Endothelial cell of umbilical vein (primary cell): ENCODE measurements at regions not wholly inside any gene's neighbourhood (a gene's known extent, or its start where the extent isn't known, plus 50 kb on each side); places are given as distances from the start of the nearest gene placed in this dataset.

ENCODE experiments used
- BruUV-seq: library from RNA; stranded (reverse); fragments of 400-500 nt; replicated peaks from 2 replicates; lab custom pipeline; 2021; lab: Mats Ljungman, UMichigan
- CTCF ChIA-PET: fragments of 300-600, 350-600 bp; sonication (Branson Sonifier 250); formaldehyde crosslinking; loops from one replicate; lab custom pipeline; 2021; ENCODE audit warnings: antibody characterized with exemption, inconsistent platforms; lab: Charles Lee
- POLR2A ChIA-PET: fragments of 300-600, 350-600 bp; sonication (Branson Sonifier 250); formaldehyde crosslinking; loops from one replicate; lab custom pipeline; 2021; ENCODE audit warnings: antibody characterized with exemption, inconsistent platforms; lab: Charles Lee
- DNase-seq: peaks from one replicate; pipeline ENCODE4 v3.0.0-alpha.2; 2011; ENCODE audit warnings: low read depth, low spot score
- FAIRE-seq: peaks from 2 replicates; lab custom pipeline; 2011; peaks lifted over from hg19 to GRCh38; lab: Jason Lieb, UNC
- H2AFZ ChIP-seq: 2 replicates; pipeline ENCODE4 v1.6.0; 2012; ENCODE audit warnings: low read depth, low read length, control low read depth, inconsistent platforms
- H3K27ac ChIP-seq: 2 replicates; pipeline ENCODE4 v1.5.1; 2011; ENCODE audit warnings: low read depth, mild to moderate bottlenecking, control low read depth, low read length, moderate library complexity; ENCODE audit not compliant: insufficient read depth
- H3K27me3 ChIP-seq, 2 experiments: 2 replicates each; pipeline versions ENCODE4 v1.6.0 to v1.6.1; 2011; ENCODE audit warnings: low read length in 2 of 2, mixed read lengths in 1 of 2; ENCODE audit not compliant: control insufficient read depth in 2 of 2, insufficient read depth in 2 of 2
- H3K36me3 ChIP-seq, 2 experiments: 2 replicates in 1 of 2; 3 replicates in 1 of 2; pipeline ENCODE4 v1.5.1; 2011; ENCODE audit warnings: low read length in 2 of 2, mild to moderate bottlenecking in 1 of 2, moderate library complexity in 1 of 2; ENCODE audit not compliant: control insufficient read depth in 2 of 2, insufficient read depth in 2 of 2; ENCODE audit errors: extremely low read depth in 1 of 2
- H3K4me1 ChIP-seq: 3 replicates; pipeline ENCODE4 v1.5.1; 2011; ENCODE audit warnings: mild to moderate bottlenecking, low read length; ENCODE audit not compliant: control insufficient read depth, insufficient read depth; ENCODE audit errors: extremely low read depth
- H3K4me2 ChIP-seq: 2 replicates; pipeline ENCODE4 v1.6.1; 2011; ENCODE audit warnings: low read length, control low read depth, mixed read lengths; ENCODE audit not compliant: insufficient read depth
- H3K4me3 ChIP-seq, 3 experiments: fragments of 200-600 bp in 1 of 3; sonication (generic), shearing (Covaris generic) in 1 of 3; replicated peaks in 1 of 3; 2 replicates each; pipeline ENCODE4 v1.5.1; 2011 to 2016; ENCODE audit warnings: control low read depth in 3 of 3, low read length in 3 of 3, mild to moderate bottlenecking in 2 of 3, inconsistent platforms in 1 of 3, low read depth in 1 of 3, moderate library complexity in 1 of 3; ENCODE audit not compliant: insufficient read depth in 1 of 3
- H3K79me2 ChIP-seq: 2 replicates; pipeline ENCODE4 v1.6.0; 2012; ENCODE audit warnings: low read length, inconsistent platforms; ENCODE audit not compliant: control insufficient read depth, insufficient read depth
- H3K9ac ChIP-seq: replicated peaks from 2 replicates; pipeline ENCODE3; 2011; ENCODE audit warnings: low read length, control low read depth; ENCODE audit not compliant: insufficient read depth; ENCODE audit errors: extremely low read depth
- H3K9me1 ChIP-seq: replicated peaks from 3 replicates; pipeline ENCODE4 v1.6.0; 2011; ENCODE audit warnings: mild to moderate bottlenecking, low read length; ENCODE audit not compliant: control insufficient read depth, insufficient read depth; ENCODE audit errors: extremely low read depth
- H3K9me3 ChIP-seq: replicated peaks from 2 replicates; pipeline ENCODE4 v1.5.1; 2012; ENCODE audit warnings: low read length, inconsistent platforms; ENCODE audit not compliant: control insufficient read depth, insufficient read depth
- H4K20me1 ChIP-seq: replicated peaks from 2 replicates; pipeline ENCODE3; 2011; ENCODE audit warnings: mild to moderate bottlenecking, low read length; ENCODE audit not compliant: control insufficient read depth, insufficient read depth; ENCODE audit errors: extremely low read depth
- EZH2 ChIP-seq: IDR thresholded peaks from 2 replicates; pipeline ENCODE4 v1.6.1; 2012; ENCODE audit warnings: borderline replicate concordance, low read depth, mild to moderate bottlenecking, moderate library complexity, low read length, inconsistent platforms; ENCODE audit not compliant: severe bottlenecking
- FOS ChIP-seq: IDR thresholded peaks from 2 replicates; pipeline ENCODE4 v1.6.1; 2011; ENCODE audit warnings: mild to moderate bottlenecking, low read length, moderate library complexity, borderline replicate concordance; ENCODE audit not compliant: insufficient read depth
- GATA2 ChIP-seq: IDR thresholded peaks from 2 replicates; pipeline ENCODE4 v1.7.0; 2011; ENCODE audit warnings: low read depth, mild to moderate bottlenecking, moderate library complexity, mixed read lengths, low read length; ENCODE audit not compliant: insufficient read length, insufficient read depth
- JUN ChIP-seq: IDR thresholded peaks from 2 replicates; pipeline ENCODE4 v1.6.1; 2011; ENCODE audit warnings: borderline replicate concordance, low read depth; ENCODE audit not compliant: insufficient read length, insufficient read depth
- MYC ChIP-seq: IDR thresholded peaks from one replicate; pipeline ENCODE4 v1.6.1; 2011; ENCODE audit warnings: mild to moderate bottlenecking, low read depth, low read length
- POLR2A ChIP-seq: IDR thresholded peaks from 2 replicates; pipeline ENCODE4 v1.6.1; 2012; ENCODE audit warnings: low read depth, mild to moderate bottlenecking, control low read depth, low read length
- POLR2AphosphoS5 ChIP-seq: IDR thresholded peaks from 2 replicates; pipeline ENCODE4 v1.6.1; 2012; ENCODE audit warnings: low read depth, mild to moderate bottlenecking, control low read depth, low read length, moderate library complexity; ENCODE audit not compliant: insufficient read depth
- dilution Hi-C: fragments of 300-500 bp; cut with MboI; formaldehyde crosslinking; loops from one replicate; pipeline ENCODE4 v1.15.0; 2019; ENCODE audit warnings: low sequenced_read_pairs; ENCODE audit not compliant: extremely low pct_ligation_motif_present
- intact Hi-C: fragments of 100-400 bp; cut with micrococcal nuclease; formaldehyde crosslinking; loops from one replicate; pipeline ENCODE4 v1.10.0; 2022
- TF ChIP-seq, protein P1 (sequence below), 2 donors: IDR thresholded peaks; 1 replicate in 1 of 2; 2 replicates in 1 of 2; pipeline ENCODE4 v1.5.1; 2011; ENCODE audit warnings: low read length in 2 of 2, mild to moderate bottlenecking in 2 of 2, moderate library complexity in 2 of 2, control low read depth in 1 of 2, inconsistent platforms in 1 of 2, low read depth in 1 of 2; ENCODE audit not compliant: insufficient read depth in 1 of 2; ENCODE audit errors: extremely low read depth in 1 of 2
- TF ChIP-seq, protein P2 (sequence below): IDR thresholded peaks from 2 replicates; pipeline ENCODE4 v1.6.1; 2011; ENCODE audit not compliant: insufficient read depth, insufficient read length

DNA sequence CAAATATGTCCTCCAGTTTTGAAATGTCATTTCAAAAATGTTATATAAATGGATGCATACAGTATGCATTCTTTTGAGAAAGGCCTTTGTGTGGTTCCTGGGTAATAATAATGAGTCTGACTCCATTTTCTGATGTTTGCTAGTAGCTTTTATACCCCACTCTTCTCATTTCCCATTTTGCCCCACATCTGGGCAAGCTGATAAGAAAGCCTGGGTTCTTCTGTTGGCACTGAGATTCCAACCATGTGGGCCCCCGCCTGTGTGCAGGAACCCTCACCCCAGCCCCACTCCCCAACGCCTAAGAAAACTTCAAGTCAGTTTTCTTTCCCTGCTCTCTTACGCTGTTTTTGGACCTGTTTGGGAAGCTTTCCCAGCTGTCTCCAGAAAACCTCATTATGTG, 89.4 kb downstream of the SNX18 start:
- H3K27me3 ChIP-seq, result no peaks in the 10 kb centered on the region
- no peak overlapping the region for H3K9ac ChIP-seq
- intact Hi-C loops (no loop called here), dilution Hi-C loops (no loop called here)
- no peaks in the 10 kb centered on the region for H3K9me1 ChIP-seq
- no peaks in the 10 kb centered on the region for H4K20me1 ChIP-seq
- H3K9me3 ChIP-seq, result no peaks in the 10 kb centered on the region
- DNase-seq, result no peak
- peaks cover 17% of the 10 kb centered on the region for H3K4me1 ChIP-seq
- H3K27ac ChIP-seq, result no peak overlapping the region
- no peak overlapping the region for H3K4me3 ChIP-seq
- H3K79me2 ChIP-seq, result no peaks in the 10 kb centered on the region
- ChIA-PET CTCF (no interaction called here), POLR2A (no interaction called here)
- H3K36me3 ChIP-seq, result no peaks in the 10 kb centered on the region
- no TSS peak for BruUV-seq
- FAIRE-seq, result no peak
- H2AFZ ChIP-seq, result no peak overlapping the region
- no peak for TF ChIP-seq FOS
- TF ChIP-seq MYC, result no peak
- TF ChIP-seq, protein P1, sequence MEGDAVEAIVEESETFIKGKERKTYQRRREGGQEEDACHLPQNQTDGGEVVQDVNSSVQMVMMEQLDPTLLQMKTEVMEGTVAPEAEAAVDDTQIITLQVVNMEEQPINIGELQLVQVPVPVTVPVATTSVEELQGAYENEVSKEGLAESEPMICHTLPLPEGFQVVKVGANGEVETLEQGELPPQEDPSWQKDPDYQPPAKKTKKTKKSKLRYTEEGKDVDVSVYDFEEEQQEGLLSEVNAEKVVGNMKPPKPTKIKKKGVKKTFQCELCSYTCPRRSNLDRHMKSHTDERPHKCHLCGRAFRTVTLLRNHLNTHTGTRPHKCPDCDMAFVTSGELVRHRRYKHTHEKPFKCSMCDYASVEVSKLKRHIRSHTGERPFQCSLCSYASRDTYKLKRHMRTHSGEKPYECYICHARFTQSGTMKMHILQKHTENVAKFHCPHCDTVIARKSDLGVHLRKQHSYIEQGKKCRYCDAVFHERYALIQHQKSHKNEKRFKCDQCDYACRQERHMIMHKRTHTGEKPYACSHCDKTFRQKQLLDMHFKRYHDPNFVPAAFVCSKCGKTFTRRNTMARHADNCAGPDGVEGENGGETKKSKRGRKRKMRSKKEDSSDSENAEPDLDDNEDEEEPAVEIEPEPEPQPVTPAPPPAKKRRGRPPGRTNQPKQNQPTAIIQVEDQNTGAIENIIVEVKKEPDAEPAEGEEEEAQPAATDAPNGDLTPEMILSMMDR (IDR thresholded peaks at IDR 0.05; ENCODE audit: extremely low read depth in 1 of 2, insufficient read depth in 1 of 2, low read depth in 1 of 2, low read length in 2 of 2), result no peak
- no peak for TF ChIP-seq EZH2
- TF ChIP-seq JUN, result no peak
- TF ChIP-seq POLR2A, result no peak
- TF ChIP-seq, protein P2, sequence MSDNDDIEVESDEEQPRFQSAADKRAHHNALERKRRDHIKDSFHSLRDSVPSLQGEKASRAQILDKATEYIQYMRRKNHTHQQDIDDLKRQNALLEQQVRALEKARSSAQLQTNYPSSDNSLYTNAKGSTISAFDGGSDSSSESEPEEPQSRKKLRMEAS, result no peak
- TF ChIP-seq GATA2, result no peak
- TF ChIP-seq POLR2AphosphoS5, result no peak
- H3K4me2 ChIP-seq, result no peak overlapping the region
